Neural progenitor cell (in vitro differentiated cells): ENCODE measurements at regions not wholly inside any gene's neighbourhood (a gene's known extent, or its start where the extent isn't known, plus 50 kb on each side); places are given as distances from the start of the nearest gene placed in this dataset.

Experiments
- DNase-seq: peaks from one replicate; pipeline ENCODE4 v3.0.0-alpha.2; 2016; ENCODE audit warnings: low spot score
- H2AFZ ChIP-seq: fragments of 200-600 bp; sonication (generic); replicated peaks from 2 replicates; pipeline ENCODE4 v1.6.1; 2016; ENCODE audit warnings: antibody characterized with exemption
- H3F3A ChIP-seq: fragments of 200-600 bp; sonication (generic); 2 replicates; pipeline ENCODE4 v1.6.1; 2016; ENCODE audit warnings: antibody characterized with exemption, low read depth
- H3K27ac ChIP-seq: fragments of 200-600 bp; sonication (generic); 2 replicates; pipeline ENCODE4 v1.5.1; 2016; ENCODE audit warnings: mild to moderate bottlenecking
- H3K27me3 ChIP-seq: fragments of 200-600 bp; sonication (generic); 2 replicates; pipeline ENCODE4 v1.6.1; 2016; ENCODE audit warnings: mild to moderate bottlenecking, moderate library complexity
- H3K36me3 ChIP-seq: fragments of 200-600 bp; sonication (generic); 2 replicates; pipeline ENCODE4 v1.5.1; 2016
- H3K4me1 ChIP-seq: fragments of 200-600 bp; sonication (generic); 2 replicates; pipeline ENCODE4 v1.6.1; 2016; ENCODE audit warnings: mixed run types
- H3K4me2 ChIP-seq: fragments of 200-600 bp; sonication (generic); 2 replicates; pipeline ENCODE4 v1.6.1; 2016
- H3K4me3 ChIP-seq: fragments of 200-600 bp; sonication (generic); 2 replicates; pipeline ENCODE4 v1.5.1; 2016
- H3K79me2 ChIP-seq: fragments of 200-600 bp; sonication (generic); 2 replicates; pipeline ENCODE4 v1.6.1; 2016; ENCODE audit warnings: low read depth
- H3K9ac ChIP-seq: fragments of 200-600 bp; sonication (generic); 2 replicates; pipeline ENCODE4 v1.6.1; 2016
- H3K9me3 ChIP-seq: fragments of 200-600 bp; sonication (generic); 2 replicates; pipeline ENCODE4 v1.5.1; 2016; ENCODE audit warnings: low read depth
- H4K20me1 ChIP-seq: fragments of 200-600 bp; sonication (generic); 2 replicates; pipeline ENCODE4 v1.6.1; 2016; ENCODE audit warnings: low read depth
- H3K27ac Mint-ChIP-seq: 3 replicates; pipeline ENCODE4 v1.8.0; 2021; ENCODE audit warnings: mixed read lengths
- H3K27me3 Mint-ChIP-seq: 2 replicates; pipeline ENCODE4 v1.8.0; 2022; ENCODE audit warnings: low read depth, mild to moderate bottlenecking, inconsistent platforms, moderate library complexity, mixed read lengths; ENCODE audit not compliant: insufficient read depth
- H3K36me3 Mint-ChIP-seq: 3 replicates; pipeline ENCODE4 v1.8.0; 2021; ENCODE audit warnings: mixed read lengths
- H3K4me1 Mint-ChIP-seq: 3 replicates; pipeline ENCODE4 v1.8.0; 2021; ENCODE audit warnings: mixed read lengths
- H3K4me3 Mint-ChIP-seq: 3 replicates; pipeline ENCODE4 v1.8.0; 2021; ENCODE audit warnings: mild to moderate bottlenecking, moderate library complexity, mixed read lengths
- H3K9me3 Mint-ChIP-seq: 3 replicates; pipeline ENCODE4 v1.8.0; 2020; ENCODE audit warnings: mixed read lengths
- EZH2 ChIP-seq: fragments of 200-600 bp; sonication (generic); IDR thresholded peaks from 2 replicates; pipeline ENCODE4 v1.6.1; 2017; ENCODE audit warnings: antibody characterized with exemption, mild to moderate bottlenecking, moderate library complexity
- EZH2phosphoT487 ChIP-seq: fragments of 200-600 bp; sonication (generic); IDR thresholded peaks from 2 replicates; pipeline ENCODE4 v1.6.1; 2017; ENCODE audit warnings: antibody characterized with exemption
- TF ChIP-seq, protein P1 (sequence below): fragments of 200-600 bp; sonication (generic); IDR thresholded peaks from 2 replicates; pipeline ENCODE4 v1.5.1; 2017; ENCODE audit warnings: antibody characterized with exemption, mild to moderate bottlenecking

DNA sequence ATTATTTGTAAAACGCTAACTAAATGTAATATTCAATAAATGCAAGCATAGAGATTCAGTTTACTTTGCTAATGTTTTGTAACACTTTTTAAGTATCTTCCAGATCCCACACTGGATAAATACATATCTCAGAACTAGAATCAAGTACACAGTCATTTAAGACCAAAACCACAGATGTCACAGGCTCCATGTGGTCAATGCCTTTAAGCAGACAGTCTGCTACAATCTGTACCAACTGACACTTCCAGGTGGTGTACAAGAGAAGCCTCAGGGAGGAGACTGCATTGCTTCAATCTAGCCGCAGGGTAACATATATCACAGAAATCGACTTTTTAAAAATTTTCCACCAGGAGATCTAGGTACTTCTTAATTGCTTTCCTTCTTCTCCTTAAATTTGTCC, 229.6 kb upstream of the DIAPH2 start:
- H3K4me1 ChIP-seq: no peaks in the 10 kb centered on the region
- H2AFZ ChIP-seq: no peak overlapping the region
- no peaks in the 10 kb centered on the region for H3K36me3 Mint-ChIP-seq
- no peak for DNase-seq
- no peaks in the 10 kb centered on the region for H3K4me1 Mint-ChIP-seq
- H3K9ac ChIP-seq: no peak overlapping the region
- no peaks in the 10 kb centered on the region for H4K20me1 ChIP-seq
- no peaks in the 10 kb centered on the region for H3K27me3 ChIP-seq
- H3K27me3 Mint-ChIP-seq: no peaks in the 10 kb centered on the region
- H3K27ac ChIP-seq: no peak overlapping the region
- H3K4me3 ChIP-seq: no peak overlapping the region
- no peaks in the 10 kb centered on the region for H3F3A ChIP-seq
- no peaks in the 10 kb centered on the region for H3K9me3 ChIP-seq
- no peaks in the 10 kb centered on the region for H3K36me3 ChIP-seq
- H3K9me3 Mint-ChIP-seq: peaks cover 2% of the 10 kb centered on the region
- no peak for TF ChIP-seq EZH2phosphoT487
- no peak overlapping the region for H3K27ac Mint-ChIP-seq
- H3K4me2 ChIP-seq: no peak overlapping the region
- no peaks in the 10 kb centered on the region for H3K79me2 ChIP-seq
- H3K4me3 Mint-ChIP-seq: no peak overlapping the region

DNA sequence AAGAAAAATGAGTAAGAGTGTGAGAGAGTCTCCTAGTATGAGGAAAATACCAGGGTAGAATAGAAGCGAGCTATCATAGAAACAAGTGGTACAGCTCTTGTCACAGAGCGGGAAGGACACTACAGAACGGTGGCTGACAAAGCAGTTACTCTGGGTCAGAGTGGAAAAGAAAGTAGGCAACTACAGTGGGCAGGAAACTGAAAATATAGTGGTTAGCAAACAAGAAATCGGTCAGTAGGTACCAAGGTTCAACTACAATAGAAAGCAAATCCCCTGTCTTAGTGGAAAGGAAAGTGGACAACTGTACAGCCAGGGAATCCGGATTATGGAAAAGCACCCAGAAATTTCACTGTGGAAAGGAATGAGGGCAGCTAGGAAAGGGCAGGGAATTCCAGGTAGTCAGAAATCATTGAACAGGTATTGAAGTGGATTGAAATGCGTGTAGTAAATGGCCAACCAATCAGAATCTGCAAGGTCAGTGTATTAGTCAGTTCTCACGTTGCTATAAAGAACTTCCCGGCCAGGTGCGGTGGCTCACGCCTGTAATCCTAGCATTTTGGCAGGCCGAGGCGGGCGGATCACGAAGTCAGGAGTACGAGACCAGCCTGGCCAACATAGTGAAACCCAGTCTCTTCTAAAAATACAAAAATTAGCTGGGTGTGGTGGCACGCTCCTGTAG, 219.6 kb upstream of the DIAPH2 start:
- Histone ChIP-seq H4K20me1 (no peaks in the 10 kb centered on the region), H3K4me2 (no peak overlapping the region), H2AFZ (no peak overlapping the region), H3K4me1 (no peaks in the 10 kb centered on the region), H3F3A (no peaks in the 10 kb centered on the region), H3K79me2 (no peaks in the 10 kb centered on the region), H3K9me3 (no peaks in the 10 kb centered on the region), H3K9ac (no peak overlapping the region), H3K4me3 (no peak overlapping the region), H3K27me3 (no peaks in the 10 kb centered on the region), H3K27ac (no peak overlapping the region), H3K36me3 (no peaks in the 10 kb centered on the region)
- no peaks in the 10 kb centered on the region for H3K36me3 Mint-ChIP-seq
- no peak overlapping the region for H3K4me3 Mint-ChIP-seq
- no peak for DNase-seq
- H3K27ac Mint-ChIP-seq: no peak overlapping the region
- H3K9me3 Mint-ChIP-seq: no peaks in the 10 kb centered on the region
- no peaks in the 10 kb centered on the region for H3K4me1 Mint-ChIP-seq
- TF ChIP-seq, protein P1, sequence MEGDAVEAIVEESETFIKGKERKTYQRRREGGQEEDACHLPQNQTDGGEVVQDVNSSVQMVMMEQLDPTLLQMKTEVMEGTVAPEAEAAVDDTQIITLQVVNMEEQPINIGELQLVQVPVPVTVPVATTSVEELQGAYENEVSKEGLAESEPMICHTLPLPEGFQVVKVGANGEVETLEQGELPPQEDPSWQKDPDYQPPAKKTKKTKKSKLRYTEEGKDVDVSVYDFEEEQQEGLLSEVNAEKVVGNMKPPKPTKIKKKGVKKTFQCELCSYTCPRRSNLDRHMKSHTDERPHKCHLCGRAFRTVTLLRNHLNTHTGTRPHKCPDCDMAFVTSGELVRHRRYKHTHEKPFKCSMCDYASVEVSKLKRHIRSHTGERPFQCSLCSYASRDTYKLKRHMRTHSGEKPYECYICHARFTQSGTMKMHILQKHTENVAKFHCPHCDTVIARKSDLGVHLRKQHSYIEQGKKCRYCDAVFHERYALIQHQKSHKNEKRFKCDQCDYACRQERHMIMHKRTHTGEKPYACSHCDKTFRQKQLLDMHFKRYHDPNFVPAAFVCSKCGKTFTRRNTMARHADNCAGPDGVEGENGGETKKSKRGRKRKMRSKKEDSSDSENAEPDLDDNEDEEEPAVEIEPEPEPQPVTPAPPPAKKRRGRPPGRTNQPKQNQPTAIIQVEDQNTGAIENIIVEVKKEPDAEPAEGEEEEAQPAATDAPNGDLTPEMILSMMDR: no peak
- H3K27me3 Mint-ChIP-seq: no peaks in the 10 kb centered on the region

DNA sequence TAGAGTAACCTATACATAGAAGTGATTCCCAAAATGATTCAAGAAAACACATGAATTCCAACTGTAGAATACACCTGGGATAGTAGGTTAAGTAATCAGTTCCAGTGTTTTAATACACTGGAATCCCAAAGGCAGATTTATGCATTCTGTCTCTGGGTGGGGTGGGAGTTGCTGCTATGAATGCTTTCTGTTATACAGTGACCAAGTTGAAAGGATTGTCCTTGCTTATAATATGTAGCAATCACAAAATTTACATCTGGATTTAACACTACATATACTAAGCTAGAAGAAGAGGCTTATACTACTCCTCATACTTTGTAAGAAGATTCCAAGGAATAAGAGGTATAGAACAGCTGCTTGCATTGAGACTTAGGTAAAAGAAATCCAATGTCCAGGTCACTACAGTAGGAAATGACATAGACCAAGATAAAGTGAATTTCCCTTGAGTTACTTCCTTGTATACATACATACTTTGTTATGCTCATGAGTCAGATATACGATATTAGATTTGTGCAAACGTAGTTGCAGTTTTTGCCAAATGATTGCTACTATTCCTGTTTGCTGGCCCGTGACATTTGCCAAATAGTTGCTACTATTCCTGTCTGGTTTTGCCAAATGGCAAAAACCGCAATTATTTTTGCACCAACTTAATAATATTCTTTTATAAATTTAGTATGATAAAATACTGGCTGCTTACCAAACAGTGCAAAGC, 210.5 kb upstream of the DIAPH2 start:
- H3K4me2 ChIP-seq: no peak overlapping the region
- TF ChIP-seq EZH2phosphoT487 (no peak), EZH2 (no peak)
- TF ChIP-seq, protein P1: no peak
- H3K27ac ChIP-seq: no peak overlapping the region
- H2AFZ ChIP-seq: no peak overlapping the region
- H3K4me1 ChIP-seq: no peaks in the 10 kb centered on the region
- H3K36me3 ChIP-seq: no peaks in the 10 kb centered on the region
- Mint-ChIP-seq H3K4me3 (no peak overlapping the region), H3K36me3 (no peaks in the 10 kb centered on the region), H3K27me3 (no peaks in the 10 kb centered on the region), H3K27ac (no peak overlapping the region), H3K4me1 (no peaks in the 10 kb centered on the region), H3K9me3 (no peaks in the 10 kb centered on the region)
- H3K9ac ChIP-seq: no peak overlapping the region
- DNase-seq: no peak
- no peaks in the 10 kb centered on the region for H3K9me3 ChIP-seq
- no peak overlapping the region for H3K4me3 ChIP-seq
- H3K27me3 ChIP-seq: no peaks in the 10 kb centered on the region
- no peaks in the 10 kb centered on the region for H3K79me2 ChIP-seq
- H4K20me1 ChIP-seq: no peaks in the 10 kb centered on the region
- H3F3A ChIP-seq: no peaks in the 10 kb centered on the region

DNA sequence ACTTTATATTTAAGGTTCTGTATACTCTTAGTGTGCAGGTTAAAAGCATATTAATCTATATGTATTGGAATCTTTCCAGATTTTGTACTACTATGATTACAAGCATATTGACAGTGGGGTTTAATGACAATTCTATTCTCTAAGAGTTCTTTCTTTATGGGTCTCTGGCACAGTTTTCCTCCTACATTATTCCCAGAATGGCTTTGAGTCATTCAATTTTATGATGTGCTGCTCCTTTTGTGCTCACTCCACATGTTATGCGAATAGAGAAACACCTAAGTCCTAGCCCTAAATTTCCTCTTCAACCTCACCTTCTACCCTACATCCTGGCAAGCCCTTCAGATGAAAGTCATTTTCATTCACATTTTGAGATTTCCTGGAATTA, 209.9 kb upstream of the DIAPH2 start:
- no peaks in the 10 kb centered on the region for H3K36me3 Mint-ChIP-seq
- H3K27me3 Mint-ChIP-seq: no peaks in the 10 kb centered on the region
- Histone ChIP-seq H2AFZ (no peak overlapping the region), H3F3A (no peaks in the 10 kb centered on the region), H3K4me1 (no peaks in the 10 kb centered on the region), H3K4me3 (no peak overlapping the region), H3K4me2 (no peak overlapping the region), H3K36me3 (no peaks in the 10 kb centered on the region), H4K20me1 (no peaks in the 10 kb centered on the region), H3K79me2 (no peaks in the 10 kb centered on the region), H3K9me3 (no peaks in the 10 kb centered on the region), H3K27ac (no peak overlapping the region), H3K9ac (no peak overlapping the region), H3K27me3 (no peaks in the 10 kb centered on the region)
- H3K9me3 Mint-ChIP-seq: no peaks in the 10 kb centered on the region
- no peak for TF ChIP-seq EZH2
- no peak for TF ChIP-seq EZH2phosphoT487
- TF ChIP-seq, protein P1: no peak
- no peak for DNase-seq
- H3K4me1 Mint-ChIP-seq: no peaks in the 10 kb centered on the region
- H3K4me3 Mint-ChIP-seq: no peak overlapping the region
- H3K27ac Mint-ChIP-seq: no peak overlapping the region
